SK-N-DZ (cell line): ENCODE measurements at regions not wholly inside any gene's neighbourhood (a gene's known extent, or its start where the extent isn't known, plus 50 kb on each side); places are given as distances from the start of the nearest gene placed in this dataset.
"Not testable (repeated sequence)": the region's sequence is repeated elsewhere in the genome, so short reads cannot be mapped to it uniquely, and the experiment has no call there.

Experiments
- DNase-seq: peaks from one replicate; pipeline ENCODE4 v3.0.0-alpha.2; 2015; ENCODE audit warnings: low spot score

GRCh38 chr17:34740565-34741520, 161.5 kb downstream of the TMEM132E start:
- DNase-seq, result no peak

GRCh38 chr17:34739386-34739785, 160.0 kb downstream of the TMEM132E start:
- no peak for DNase-seq

GRCh38 chr17:34737673-34738072, 158.3 kb downstream of the TMEM132E start:
- not testable (repeated sequence) for DNase-seq

- no peak for DNase-seq
Observed at GRCh38 chr17:34736611-34737010, 157.2 kb downstream of the TMEM132E start.

GRCh38 chr17:34733333-34733732, 154.0 kb downstream of the TMEM132E start:
- DNase-seq, result no peak

- DNase-seq, result no peak
Observed at GRCh38 chr17:34730816-34731215, 151.4 kb downstream of the TMEM132E start.

GRCh38 chr17:34728771-34729310, 149.5 kb downstream of the TMEM132E start:
- DNase-seq, result peak; percentile 15

- DNase-seq, result no peak
Observed at GRCh38 chr17:34727601-34728000, 148.2 kb downstream of the TMEM132E start.

GRCh38 chr17:34726536-34727384, 147.4 kb downstream of the TMEM132E start:
- no peak for DNase-seq

- no peak for DNase-seq
Observed at GRCh38 chr17:34725725-34726124, 146.3 kb downstream of the TMEM132E start.

GRCh38 chr17:34725008-34725407, 145.6 kb downstream of the TMEM132E start:
- DNase-seq, result no peak

GRCh38 chr17:34723875-34724274, 144.5 kb downstream of the TMEM132E start:
- no peak for DNase-seq

- DNase-seq, result no peak
Observed at GRCh38 chr17:34721326-34721725, 141.9 kb downstream of the TMEM132E start.

- DNase-seq, result no peak
Observed at GRCh38 chr17:34720760-34721159, 141.4 kb downstream of the TMEM132E start.

GRCh38 chr17:34719569-34719968, 140.2 kb downstream of the TMEM132E start:
- no peak for DNase-seq

- no peak for DNase-seq
Observed at GRCh38 chr17:34717092-34717491, 137.7 kb downstream of the TMEM132E start.

- DNase-seq, result no peak
Observed at GRCh38 chr17:34716291-34716690, 136.9 kb downstream of the TMEM132E start.

GRCh38 chr17:34715504-34715903, 136.1 kb downstream of the TMEM132E start:
- DNase-seq, result no peak

GRCh38 chr17:34714475-34715410, 135.4 kb downstream of the TMEM132E start:
- DNase-seq, result no peak

- no peak for DNase-seq
Observed at GRCh38 chr17:34713687-34714086, 134.3 kb downstream of the TMEM132E start.
